ENCODE measurements at regions not wholly inside any gene's neighbourhood (a gene's known extent, or its start where the extent isn't known, plus 50 kb on each side); places are given as distances from the start of the nearest gene placed in this dataset.

DNA sequence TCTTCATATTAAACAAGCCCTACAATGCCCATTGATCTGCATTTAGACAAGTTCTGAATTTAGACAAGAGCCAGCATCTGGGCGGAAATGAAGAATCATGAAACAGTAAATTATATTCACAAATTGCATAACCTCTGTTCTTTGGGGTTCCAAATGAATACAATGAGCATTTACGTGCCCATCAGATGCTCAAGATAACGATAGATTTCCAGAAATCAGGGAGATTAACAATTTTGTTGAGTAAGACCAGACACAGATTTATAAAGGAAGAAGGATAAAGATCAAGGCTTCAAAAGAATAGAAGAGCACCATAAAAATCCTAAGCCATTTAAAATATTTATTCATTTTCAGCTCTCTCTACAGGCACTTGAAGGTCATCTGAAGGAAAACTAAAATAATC, 59.7 kb upstream of the CDH20 start:
- no peak overlapping the region for H2BK20ac ChIP-seq (ENCODE audit: low read depth, low read length, poor library complexity, severe bottlenecking)
- no peak overlapping the region for H4K5ac ChIP-seq (ENCODE audit: insufficient read length, low read depth, low read length)
- Mint-ChIP-seq H3K36me3 (ENCODE audit: insufficient read depth in 1 of 3, low read depth in 3 of 3) (0 out of 7 replicates have a peak, but pooled peaks cover 0 to 1% (median 1%) of the 10 kb centered on the region in 3 experiments), H3K4me3 (no peak overlapping the region), H3K27me3 (ENCODE audit: low read depth) (peaks cover 35% of the 10 kb centered on the region), H3K4me1 (peaks cover 29 to 34% of the 10 kb centered on the region in 2 experiments), H3K27ac (no peak overlapping the region), H3K9me3 (peaks cover 2 to 11% of the 10 kb centered on the region in 2 experiments; a peak in 2 of 5 replicates)
- no peak for DNase-seq
- TF ChIP-seq, protein P1, sequence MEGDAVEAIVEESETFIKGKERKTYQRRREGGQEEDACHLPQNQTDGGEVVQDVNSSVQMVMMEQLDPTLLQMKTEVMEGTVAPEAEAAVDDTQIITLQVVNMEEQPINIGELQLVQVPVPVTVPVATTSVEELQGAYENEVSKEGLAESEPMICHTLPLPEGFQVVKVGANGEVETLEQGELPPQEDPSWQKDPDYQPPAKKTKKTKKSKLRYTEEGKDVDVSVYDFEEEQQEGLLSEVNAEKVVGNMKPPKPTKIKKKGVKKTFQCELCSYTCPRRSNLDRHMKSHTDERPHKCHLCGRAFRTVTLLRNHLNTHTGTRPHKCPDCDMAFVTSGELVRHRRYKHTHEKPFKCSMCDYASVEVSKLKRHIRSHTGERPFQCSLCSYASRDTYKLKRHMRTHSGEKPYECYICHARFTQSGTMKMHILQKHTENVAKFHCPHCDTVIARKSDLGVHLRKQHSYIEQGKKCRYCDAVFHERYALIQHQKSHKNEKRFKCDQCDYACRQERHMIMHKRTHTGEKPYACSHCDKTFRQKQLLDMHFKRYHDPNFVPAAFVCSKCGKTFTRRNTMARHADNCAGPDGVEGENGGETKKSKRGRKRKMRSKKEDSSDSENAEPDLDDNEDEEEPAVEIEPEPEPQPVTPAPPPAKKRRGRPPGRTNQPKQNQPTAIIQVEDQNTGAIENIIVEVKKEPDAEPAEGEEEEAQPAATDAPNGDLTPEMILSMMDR (conservative IDR thresholded peaks at IDR 0.05): no peak
- H4K20me1 ChIP-seq (ENCODE audit: control insufficient read depth, insufficient read depth, insufficient read length): no peaks in the 10 kb centered on the region
- H3K23ac ChIP-seq (ENCODE audit: insufficient read length, low read depth, low read length): no peak overlapping the region
- no peak overlapping the region for H3K27ac ChIP-seq (ENCODE audit: insufficient read length, low read depth, low read length)
- H3K4me2 ChIP-seq (ENCODE audit: insufficient read depth, insufficient read length, low read length): no peak overlapping the region
- H2BK12ac ChIP-seq (ENCODE audit: insufficient read length, low read depth, low read length): no peak overlapping the region
- no peak overlapping the region for H2BK120ac ChIP-seq (ENCODE audit: low read depth, low read length, poor library complexity, severe bottlenecking)
- peaks cover 3% of the 10 kb centered on the region; the same call in 1 of the 2 replicates for H3K4me1 ChIP-seq (ENCODE audit: insufficient read depth, low read length)
- no CpG with 5 or more reads among the region's 3 CpGs for WGBS (ENCODE audit: extremely low coverage, insufficient read length, low lambda C conversion rate)
- H3T11ph ChIP-seq (ENCODE audit: low read length): no peak overlapping the region
- no peaks in the 10 kb centered on the region for H3K23me2 ChIP-seq (ENCODE audit: insufficient read length, low read depth, low read length, poor library complexity, severe bottlenecking)
- H3K4ac ChIP-seq (ENCODE audit: low read depth, low read length): no peak overlapping the region
- no peak overlapping the region for H4K91ac ChIP-seq (ENCODE audit: insufficient read length, low read depth, low read length)
- H3K14ac ChIP-seq (ENCODE audit: insufficient read depth, low read length): no peak overlapping the region
- no peaks in the 10 kb centered on the region; the same call in 1 of the 2 replicates for H3K27me3 ChIP-seq (ENCODE audit: insufficient read depth, low read length)
- no peak overlapping the region for H3K56ac ChIP-seq (ENCODE audit: insufficient read length, low read depth, low read length)
- H3K18ac ChIP-seq (ENCODE audit: insufficient read length, low read depth, low read length): no peak overlapping the region
- no peak overlapping the region for H3K9ac ChIP-seq (ENCODE audit: extremely low read depth, insufficient read length, low read length)
- no peak overlapping the region for H2BK15ac ChIP-seq (ENCODE audit: low read depth, low read length)
- no peak overlapping the region for H2BK5ac ChIP-seq (ENCODE audit: insufficient read length, low read length)
- no peak overlapping the region for H2AK5ac ChIP-seq (ENCODE audit: insufficient read length, low read length)
- no peak overlapping the region for H2AFZ ChIP-seq (ENCODE audit: low read length)
- H4K8ac ChIP-seq (replicated peaks; ENCODE audit: insufficient read length, low read depth, low read length): no peak overlapping the region
- no peaks in the 10 kb centered on the region for H3K9me3 ChIP-seq (ENCODE audit: control insufficient read depth, low read depth, low read length)
- H3K79me1 ChIP-seq (ENCODE audit: insufficient read depth, low read depth, low read length, poor library complexity, severe bottlenecking): no peaks in the 10 kb centered on the region
- H3K79me2 ChIP-seq (ENCODE audit: insufficient read depth, low read length): no peaks in the 10 kb centered on the region
